Activated CD4-positive, alpha-beta T cell treated with anti-CD3 and anti-CD28 coated beads for 36 hours (primary cell): ENCODE measurements at regions not wholly inside any gene's neighbourhood (a gene's known extent, or its start where the extent isn't known, plus 50 kb on each side); places are given as distances from the start of the nearest gene placed in this dataset.

Experiments
- ATAC-seq: fragments of 200-7000 bp; cut with Tn5 transposase; one replicate; pipeline ENCODE4 v1.10.0; 2021; ENCODE audit warnings: mild to moderate bottlenecking, moderate library complexity
- CTCF ChIA-PET: fragments of 350-600 bp; sonication (Branson Sonifier 250); formaldehyde crosslinking; loops from one replicate; lab custom pipeline; 2021; ENCODE audit warnings: antibody characterized with exemption; lab: Charles Lee
- POLR2A ChIA-PET: fragments of 350-600 bp; sonication (Branson Sonifier 250); formaldehyde crosslinking; loops from one replicate; lab custom pipeline; 2021; ENCODE audit warnings: antibody characterized with exemption, inconsistent platforms; lab: Charles Lee
- DNase-seq: peaks from one replicate; pipeline ENCODE4 v3.0.0-alpha.2; 2020
- H3K27ac Mint-ChIP-seq: one replicate; pipeline ENCODE4 v1.8.0; 2021; ENCODE audit warnings: mixed read lengths
- H3K27me3 Mint-ChIP-seq: one replicate; pipeline ENCODE4 v1.8.0; 2021; ENCODE audit warnings: mixed read lengths
- H3K36me3 Mint-ChIP-seq: one replicate; pipeline ENCODE4 v1.8.0; 2021; ENCODE audit warnings: low read depth, mixed read lengths
- H3K4me1 Mint-ChIP-seq: one replicate; pipeline ENCODE4 v1.8.0; 2021; ENCODE audit warnings: mixed read lengths
- H3K4me3 Mint-ChIP-seq: one replicate; pipeline ENCODE4 v1.8.0; 2021; ENCODE audit warnings: mild to moderate bottlenecking, moderate library complexity, mixed read lengths
- H3K9me3 Mint-ChIP-seq: one replicate; pipeline ENCODE4 v1.8.0; 2021; ENCODE audit warnings: low read depth, mixed read lengths
- intact Hi-C, 2 experiments: fragments of 100-400 bp; cut with DNase I in 1 of 2; cut with micrococcal nuclease in 1 of 2; formaldehyde crosslinking; loops; one replicate each; pipeline versions ENCODE4 v1.14.2 to v1.15.1; 2022 to 2024; cut with DNase I, micrococcal nuclease

GRCh38 chr2:240325016-240326007, 110.2 kb upstream of the GPC1 start:
- POLR2A ChIA-PET = no interaction called here
- CTCF ChIA-PET = no interaction called here
- Mint-ChIP-seq H3K27ac (no peak overlapping the region), H3K27me3 (peaks cover 2% of the 10 kb centered on the region), H3K9me3 (no peaks in the 10 kb centered on the region), H3K4me1 (no peaks in the 10 kb centered on the region), H3K4me3 (no peak overlapping the region), H3K36me3 (no peaks in the 10 kb centered on the region)
- DNase-seq (no peak), ATAC-seq (no peak)
- intact Hi-C loops = no loop called here

GRCh38 chr2:240326246-240326645, 109.2 kb upstream of the GPC1 start:
- ATAC-seq (no peak), DNase-seq (no peak)
- H3K27me3 Mint-ChIP-seq = peaks cover 2% of the 10 kb centered on the region
- ChIA-PET POLR2A (no interaction called here), CTCF (no interaction called here)
- H3K9me3 Mint-ChIP-seq = peaks cover 4% of the 10 kb centered on the region
- no peaks in the 10 kb centered on the region for H3K36me3 Mint-ChIP-seq
- intact Hi-C loops = no loop called here
- H3K27ac Mint-ChIP-seq = no peak overlapping the region
- H3K4me1 Mint-ChIP-seq = no peaks in the 10 kb centered on the region
- no peak overlapping the region for H3K4me3 Mint-ChIP-seq

- Mint-ChIP-seq H3K27me3 (peaks cover 2% of the 10 kb centered on the region), H3K9me3 (peaks cover 9% of the 10 kb centered on the region), H3K27ac (no peak overlapping the region), H3K4me1 (no peaks in the 10 kb centered on the region), H3K4me3 (no peak overlapping the region), H3K36me3 (no peaks in the 10 kb centered on the region)
- POLR2A ChIA-PET = no interaction called here
- CTCF ChIA-PET = no interaction called here
- ATAC-seq (no peak), DNase-seq (no peak)
- intact Hi-C loops = no loop called here
Measured at GRCh38 chr2:240326886-240327285, 108.6 kb upstream of the GPC1 start.

- Mint-ChIP-seq H3K9me3 (peaks cover 13% of the 10 kb centered on the region), H3K36me3 (no peaks in the 10 kb centered on the region), H3K27ac (no peak overlapping the region), H3K27me3 (peaks cover 2% of the 10 kb centered on the region), H3K4me3 (no peak overlapping the region), H3K4me1 (no peaks in the 10 kb centered on the region)
- ATAC-seq (no peak), DNase-seq (no peak)
- intact Hi-C loops = no loop called here
- ChIA-PET POLR2A (no interaction called here), CTCF (interaction anchor here (0.7 kb wide), 1 partner anchor 184 kb away, joined by 3 read pairs; no protein-coding TSS in a partner anchor)
Measured at GRCh38 chr2:240327566-240327965, 107.9 kb upstream of the GPC1 start.

GRCh38 chr2:240328526-240328925, 106.9 kb upstream of the GPC1 start:
- no peak overlapping the region for H3K4me3 Mint-ChIP-seq
- DNase-seq (no peak), ATAC-seq (no peak)
- no peak overlapping the region for H3K27ac Mint-ChIP-seq
- peaks cover 13% of the 10 kb centered on the region for H3K9me3 Mint-ChIP-seq
- peaks cover 9% of the 10 kb centered on the region for H3K27me3 Mint-ChIP-seq
- POLR2A ChIA-PET = no interaction called here
- intact Hi-C loops = no loop called here
- CTCF ChIA-PET = no interaction called here
- H3K4me1 Mint-ChIP-seq = no peaks in the 10 kb centered on the region
- no peaks in the 10 kb centered on the region for H3K36me3 Mint-ChIP-seq

- no peak overlapping the region for H3K4me3 Mint-ChIP-seq
- intact Hi-C loops = no loop called here
- ChIA-PET POLR2A (no interaction called here), CTCF (no interaction called here)
- DNase-seq = no peak
- H3K9me3 Mint-ChIP-seq = peaks cover 13% of the 10 kb centered on the region
- no peaks in the 10 kb centered on the region for H3K4me1 Mint-ChIP-seq
- H3K27me3 Mint-ChIP-seq = peaks cover 10% of the 10 kb centered on the region
- no peak overlapping the region for H3K27ac Mint-ChIP-seq
- ATAC-seq = no peak
- no peaks in the 10 kb centered on the region for H3K36me3 Mint-ChIP-seq
Measured at GRCh38 chr2:240329116-240329665, 106.3 kb upstream of the GPC1 start.

- Mint-ChIP-seq H3K9me3 (peaks cover 13% of the 10 kb centered on the region), H3K27me3 (peaks cover 10% of the 10 kb centered on the region), H3K27ac (no peak overlapping the region), H3K36me3 (no peaks in the 10 kb centered on the region), H3K4me3 (no peak overlapping the region), H3K4me1 (no peaks in the 10 kb centered on the region)
- ChIA-PET CTCF (no interaction called here), POLR2A (interaction anchor here (0.7 kb wide), 1 partner anchor 12 kb away, joined by 3 read pairs; no protein-coding TSS in a partner anchor)
- no peak for DNase-seq
- intact Hi-C loops = no loop called here
- ATAC-seq = no peak
Measured at GRCh38 chr2:240329778-240330177, 105.7 kb upstream of the GPC1 start.

- H3K27ac Mint-ChIP-seq = no peak overlapping the region
- no peaks in the 10 kb centered on the region for H3K4me1 Mint-ChIP-seq
- DNase-seq = no peak
- H3K4me3 Mint-ChIP-seq = no peak overlapping the region
- H3K36me3 Mint-ChIP-seq = no peaks in the 10 kb centered on the region
- intact Hi-C loops = no loop called here
- POLR2A ChIA-PET = no interaction called here
- peaks cover 13% of the 10 kb centered on the region for H3K9me3 Mint-ChIP-seq
- H3K27me3 Mint-ChIP-seq = peaks cover 22% of the 10 kb centered on the region
- no peak for ATAC-seq
- CTCF ChIA-PET = no interaction called here
Measured at GRCh38 chr2:240333985-240334384, 101.5 kb upstream of the GPC1 start.

GRCh38 chr2:240335061-240335460, 100.4 kb upstream of the GPC1 start:
- no peak overlapping the region for H3K27ac Mint-ChIP-seq
- DNase-seq (no peak), ATAC-seq (no peak)
- no peaks in the 10 kb centered on the region for H3K4me1 Mint-ChIP-seq
- ChIA-PET POLR2A (no interaction called here), CTCF (no interaction called here)
- H3K27me3 Mint-ChIP-seq = peaks cover 22% of the 10 kb centered on the region
- intact Hi-C loops = no loop called here
- peaks cover 13% of the 10 kb centered on the region for H3K9me3 Mint-ChIP-seq
- H3K36me3 Mint-ChIP-seq = no peaks in the 10 kb centered on the region
- H3K4me3 Mint-ChIP-seq = no peak overlapping the region

- ChIA-PET CTCF (no interaction called here), POLR2A (no interaction called here)
- intact Hi-C loops = no loop called here
- H3K4me3 Mint-ChIP-seq = no peak overlapping the region
- H3K4me1 Mint-ChIP-seq = no peaks in the 10 kb centered on the region
- DNase-seq (no peak), ATAC-seq (no peak)
- no peaks in the 10 kb centered on the region for H3K36me3 Mint-ChIP-seq
- H3K27me3 Mint-ChIP-seq = peaks cover 22% of the 10 kb centered on the region
- H3K27ac Mint-ChIP-seq = no peak overlapping the region
- peaks cover 4% of the 10 kb centered on the region for H3K9me3 Mint-ChIP-seq
Measured at GRCh38 chr2:240336820-240337427, 98.5 kb upstream of the GPC1 start.

GRCh38 chr2:240338274-240338673, 97.2 kb upstream of the GPC1 start:
- ChIA-PET CTCF (no interaction called here), POLR2A (no interaction called here)
- H3K27me3 Mint-ChIP-seq = peaks cover 18% of the 10 kb centered on the region
- H3K36me3 Mint-ChIP-seq = no peaks in the 10 kb centered on the region
- intact Hi-C loops = no loop called here
- H3K4me3 Mint-ChIP-seq = no peak overlapping the region
- no peaks in the 10 kb centered on the region for H3K4me1 Mint-ChIP-seq
- no peaks in the 10 kb centered on the region for H3K9me3 Mint-ChIP-seq
- H3K27ac Mint-ChIP-seq = no peak overlapping the region
- ATAC-seq (no peak), DNase-seq (no peak)
